ENCODE measurements at regions not wholly inside any gene's neighbourhood (a gene's known extent, or its start where the extent isn't known, plus 50 kb on each side); places are given as distances from the start of the nearest gene placed in this dataset.

- TF ChIP-seq CTCF (IDR thresholded peaks at IDR 0.05; ENCODE audit: low read depth, low read length) = no peak
- DNase-seq (ENCODE audit: extremely low read depth, low read depth) = no peak
These were observed 138.5 kb upstream of the PMEPA1 start for GRCh38 chr20:57848282-57848681.

- TF ChIP-seq CTCF (IDR thresholded peaks at IDR 0.05; ENCODE audit: low read depth, low read length) = no peak
- no peak for DNase-seq (ENCODE audit: extremely low read depth, low read depth)
These were observed 137.3 kb upstream of the PMEPA1 start for GRCh38 chr20:57847104-57847503.

GRCh38 chr20:57844626-57845596, 135.1 kb upstream of the PMEPA1 start:
- DNase-seq (ENCODE audit: extremely low read depth, low read depth) = no peak
- no peak for TF ChIP-seq CTCF (IDR thresholded peaks at IDR 0.05; ENCODE audit: low read depth, low read length)

- no peak for TF ChIP-seq CTCF (IDR thresholded peaks at IDR 0.05; ENCODE audit: low read depth, low read length)
- DNase-seq (ENCODE audit: extremely low read depth, low read depth) = no peak
These were observed 134.3 kb upstream of the PMEPA1 start for GRCh38 chr20:57843941-57844625.

- no peak for DNase-seq (ENCODE audit: extremely low read depth, low read depth)
- TF ChIP-seq CTCF (IDR thresholded peaks at IDR 0.05; ENCODE audit: low read depth, low read length) = no peak
These were observed 132.9 kb upstream of the PMEPA1 start for GRCh38 chr20:57842720-57843119.

GRCh38 chr20:57841297-57841866, 131.6 kb upstream of the PMEPA1 start:
- DNase-seq (ENCODE audit: extremely low read depth, low read depth) = no peak
- no peak for TF ChIP-seq CTCF (IDR thresholded peaks at IDR 0.05; ENCODE audit: low read depth, low read length)
